K562 (cell line): ENCODE measurements at regions not wholly inside any gene's neighbourhood (a gene's known extent, or its start where the extent isn't known, plus 50 kb on each side); places are given as distances from the start of the nearest gene placed in this dataset.

ENCODE experiments used
- ATAC-seq: fragments of 200-7000 bp; cut with Tn5 transposase; 3 replicates; pipeline ENCODE4 v1.9.1; 2020; ENCODE audit warnings: moderate library complexity
- BruUV-seq: library from RNA; stranded (reverse); fragments of 400-500 nt; replicated peaks from 2 replicates; lab custom pipeline; 2021; lab: Mats Ljungman, UMichigan
- CTCF ChIA-PET: fragments of 300-600 bp; formaldehyde crosslinking; extraction: SDS; loops from one replicate; lab custom pipeline; 2021; ENCODE audit warnings: low intra/inter-chr PET ratio; lab: Yijun Ruan, JAX
- POLR2A ChIA-PET: fragments of 300-600, 350-650 bp; sonication (Branson Sonifier 250); formaldehyde crosslinking; extraction: SDS; loops from one replicate; lab custom pipeline; 2021; ENCODE audit warnings: antibody characterized with exemption, inconsistent platforms; lab: Yijun Ruan, JAX
- DNase-seq, 4 experiments: peaks; one replicate each; pipeline versions ENCODE4 v3.0.0 to v3.0.0-alpha.2; 2011 to 2018; ENCODE audit warnings: low spot score in 3 of 4, mixed read lengths in 3 of 4; ENCODE audit errors: extremely low read depth in 1 of 4
- FAIRE-seq: peaks from 2 replicates; lab custom pipeline; 2011; peaks lifted over from hg19 to GRCh38; lab: Jason Lieb, UNC
- H2AFZ ChIP-seq: 2 replicates; pipeline ENCODE4 v1.6.0; 2011; ENCODE audit warnings: low read depth, low read length, control low read depth, inconsistent platforms
- H3K27ac ChIP-seq: fragments of 200-600 bp; 3 replicates; pipeline ENCODE4 v1.8.0; 2011; ENCODE audit warnings: low read depth, mild to moderate bottlenecking, control low read depth, inconsistent platforms, low read length, moderate library complexity, mixed read lengths; ENCODE audit errors: extremely low read depth
- H3K27me3 ChIP-seq, 2 experiments: fragments of 300-600 bp in 1 of 2; 2 replicates in 1 of 2; 3 replicates in 1 of 2; pipeline versions ENCODE4 v1.6.0 to v1.8.0; 2011; ENCODE audit warnings: inconsistent platforms in 2 of 2, low read length in 2 of 2, mild to moderate bottlenecking in 1 of 2, mixed read lengths in 1 of 2, moderate library complexity in 1 of 2; ENCODE audit not compliant: control insufficient read depth in 2 of 2, insufficient read depth in 2 of 2
- H3K36me3 ChIP-seq: fragments of 300-600 bp; 3 replicates; pipeline ENCODE4 v1.8.0; 2011; ENCODE audit warnings: mild to moderate bottlenecking, low read length, inconsistent platforms; ENCODE audit not compliant: control insufficient read depth, insufficient read depth
- H3K4me1 ChIP-seq, 2 experiments: fragments of 200-600 bp in 1 of 2; replicated peaks in 1 of 2; 2 replicates in 1 of 2; 3 replicates in 1 of 2; pipeline versions ENCODE4 v1.5.1 to v1.8.0; 2011; ENCODE audit warnings: inconsistent platforms in 2 of 2, low read length in 2 of 2, mild to moderate bottlenecking in 1 of 2, mixed read lengths in 1 of 2, moderate library complexity in 1 of 2; ENCODE audit not compliant: control insufficient read depth in 2 of 2, insufficient read depth in 2 of 2
- H3K4me2 ChIP-seq: 2 replicates; pipeline ENCODE4 v1.6.1; 2011; ENCODE audit warnings: low read length, control low read depth, inconsistent platforms, mixed read lengths; ENCODE audit not compliant: insufficient read depth
- H3K4me3 ChIP-seq: fragments of 200-600 bp; sonication (generic), shearing (Covaris generic); 2 replicates; pipeline ENCODE4 v1.5.1; 2016; ENCODE audit warnings: control low read depth, inconsistent platforms
- H3K79me2 ChIP-seq: fragments of 200-600 bp; 3 replicates; pipeline ENCODE4 v1.8.0; 2011; ENCODE audit warnings: low read length, inconsistent platforms; ENCODE audit not compliant: control insufficient read depth, insufficient read depth
- H3K9ac ChIP-seq, 2 experiments: 2 replicates each; pipeline versions ENCODE4 v1.6.0 to v1.6.1; 2011; ENCODE audit warnings: low read depth in 2 of 2, low read length in 2 of 2, control low read depth in 1 of 2, inconsistent platforms in 1 of 2, mild to moderate bottlenecking in 1 of 2, mixed read lengths in 1 of 2; ENCODE audit not compliant: insufficient read depth in 1 of 2
- H3K9me1 ChIP-seq: one replicate; pipeline ENCODE4 v1.6.0; 2011; ENCODE audit warnings: inconsistent platforms, mild to moderate bottlenecking, low read length, moderate library complexity; ENCODE audit not compliant: control insufficient read depth, insufficient read depth
- H3K9me3 ChIP-seq: replicated peaks from 2 replicates; pipeline ENCODE4 v1.5.1; 2011; ENCODE audit warnings: low read depth, low read length, inconsistent platforms; ENCODE audit not compliant: control insufficient read depth, insufficient read depth
- H4K20me1 ChIP-seq: replicated peaks from 2 replicates; pipeline ENCODE4 v1.6.1; 2011; ENCODE audit warnings: low read length, inconsistent platforms, mixed read lengths; ENCODE audit not compliant: control insufficient read depth, insufficient read depth
- ATF7 ChIP-seq: fragments of 450-650 bp; IDR thresholded peaks from 2 replicates; pipeline ENCODE4 v1.7.1; 2014; ENCODE audit warnings: mild to moderate bottlenecking, moderate library complexity
- CREM ChIP-seq: IDR thresholded peaks from 2 replicates; pipeline ENCODE4 v1.6.1; 2014; ENCODE audit warnings: antibody characterized with exemption, low read depth
- EP300 ChIP-seq: IDR thresholded peaks from 2 replicates; pipeline ENCODE4 v1.6.1; 2012; ENCODE audit warnings: low read length, improper control_type of control experiment
- FOXA1 ChIP-seq: fragments of 450-650 bp; IDR thresholded peaks from 2 replicates; pipeline ENCODE4 v1.6.1; 2016; ENCODE audit warnings: mild to moderate bottlenecking, borderline replicate concordance
- HSF4 ChIP-seq: fragments of 250-450 bp; sonication (Bioruptor Pico); IDR thresholded peaks from 2 replicates; pipeline ENCODE4 v2.1.2; 2022; ENCODE audit warnings: mild to moderate bottlenecking, moderate library complexity, borderline replicate concordance
- L3MBTL2 ChIP-seq: fragments of 450-650 bp; IDR thresholded peaks from 2 replicates; pipeline ENCODE4 v1.6.1; 2016; ENCODE audit warnings: mild to moderate bottlenecking, moderate library complexity
- MAFK ChIP-seq: IDR thresholded peaks from 2 replicates; pipeline ENCODE4 v1.6.1; 2011; ENCODE audit warnings: low read length, improper control_type of control experiment
- MECOM ChIP-seq: fragments of 250-450 bp; sonication (Bioruptor Pico); IDR thresholded peaks from 2 replicates; pipeline ENCODE4 v1.8.0; 2022; ENCODE audit warnings: inconsistent platforms
- PCBP2 ChIP-seq: fragments of 200-400 bp; formaldehyde crosslinking; IDR thresholded peaks from 2 replicates; pipeline ENCODE4 v1.6.1; 2018; ENCODE audit warnings: low read length, low read depth, mild to moderate bottlenecking, moderate library complexity; ENCODE audit not compliant: poor library complexity, severe bottlenecking
- PHB ChIP-seq: fragments of 250-450 bp; sonication (Bioruptor Pico); IDR thresholded peaks from 2 replicates; pipeline ENCODE4 v1.5.0; 2021
- RAD21 ChIP-seq, 2 experiments: fragments of 250-450 bp in 1 of 2; fragments of 450-650 bp in 1 of 2; sonication (Bioruptor Pico) in 1 of 2; formaldehyde crosslinking in 1 of 2; IDR thresholded peaks in 1 of 2; conservative IDR thresholded peaks in 1 of 2; 2 replicates each; pipeline versions ENCODE4 v1.4.0 to v1.8.0; 2020 to 2022; ENCODE audit warnings: mild to moderate bottlenecking in 2 of 2, moderate library complexity in 1 of 2
- REST ChIP-seq, 2 experiments: fragments of 450-650 bp; formaldehyde crosslinking in 1 of 2; IDR thresholded peaks; 2 replicates each; pipeline versions ENCODE4 v1.4.0 to v1.6.1; 2014 to 2020; ENCODE audit warnings: mild to moderate bottlenecking in 2 of 2, borderline replicate concordance in 1 of 2, low read depth in 1 of 2
- SMARCE1 ChIP-seq: fragments of 450-650 bp; IDR thresholded peaks from 2 replicates; pipeline ENCODE4 v1.7.1; 2016; ENCODE audit warnings: mild to moderate bottlenecking
- SNRNP70 ChIP-seq: fragments of 200-400 bp; formaldehyde crosslinking; optimal IDR thresholded peaks from 2 replicates; pipeline ENCODE3; 2017; ENCODE audit warnings: low read depth, low read length
- TARDBP ChIP-seq: fragments of 450-650 bp; IDR thresholded peaks from 2 replicates; pipeline ENCODE4 v1.6.1; 2016
- TRIM24 ChIP-seq, 2 experiments: fragments of 450-650 bp; IDR thresholded peaks; 2 replicates each; pipeline ENCODE4 v1.6.1; 2016
- WGBS: fragments of 100-300 bp; shearing (Covaris generic); methylation state at CpG from one replicate; pipeline ENCODE4 v1.1.6; 2016; ENCODE audit warnings: low coverage, mixed read lengths; ENCODE audit not compliant: insufficient coverage; ENCODE audit errors: missing lambda C conversion rate; 5-methylcytosine and 5-hydroxymethylcytosine counted together
- in situ Hi-C: fragments of 300-500 bp; cut with MboI; formaldehyde crosslinking; loops from 4 replicates; pipeline ENCODE4 v1.15.0; 2018; ENCODE audit warnings: inconsistent platforms, mixed read lengths
- intact Hi-C: fragments of 100-400 bp; cut with micrococcal nuclease; formaldehyde crosslinking; loops from 2 replicates; pipeline ENCODE4 v1.14.2; 2022
- TF ChIP-seq, protein P1 (sequence below): sonication (generic); formaldehyde crosslinking; IDR thresholded peaks from 2 replicates; pipeline ENCODE4 v1.8.0; 2022; ENCODE audit warnings: mild to moderate bottlenecking, missing genetic modification reagents

DNA sequence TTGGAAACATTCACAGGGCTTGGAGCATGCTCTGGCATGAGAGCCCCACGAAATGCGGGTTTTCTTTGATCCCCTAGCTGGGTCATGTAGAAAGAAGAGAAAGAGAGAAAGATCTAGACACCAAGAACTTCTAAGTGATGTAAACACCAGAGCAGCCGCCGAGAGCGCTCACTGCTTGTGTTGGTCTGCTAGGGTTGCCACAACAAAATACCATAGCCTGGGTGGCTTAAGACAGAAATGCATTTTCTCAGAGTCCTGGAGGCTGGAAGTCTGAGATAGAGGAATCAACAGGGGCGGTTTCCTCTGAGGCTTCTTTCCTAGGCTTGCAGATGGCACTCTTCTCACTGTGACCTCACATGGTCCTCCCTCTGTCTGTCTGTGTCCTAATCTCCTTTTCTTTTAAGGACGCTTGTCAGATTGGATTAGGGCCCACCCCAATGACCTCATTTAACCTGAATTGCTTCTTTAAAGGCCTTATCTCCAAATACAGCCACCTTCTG lies 139.5 kb downstream of the CYLD start:
- H3K27me3 ChIP-seq = no peaks in the 10 kb centered on the region; a peak in 1 of 5 replicates
- DNase-seq = peak in 1 of 4 experiments; percentile 24
- H3K9ac ChIP-seq = no peak overlapping the region
- H3K4me2 ChIP-seq = 0 out of 2 replicates have a peak overlapping the region, but pooled peaks have one; percentile 4
- no peak overlapping the region for H2AFZ ChIP-seq
- intact Hi-C loops (loop anchor here (2.0 to 5.0 kb wide), 2 partner anchors 41 to 59 kb away; no protein-coding TSS in a partner anchor), in situ Hi-C loops (no loop called here)
- H3K79me2 ChIP-seq = no peaks in the 10 kb centered on the region
- no peak for FAIRE-seq
- H3K4me3 ChIP-seq = no peak overlapping the region
- no peaks in the 10 kb centered on the region for H3K36me3 ChIP-seq
- 0% methylated on average over 7 of the region's 7 CpGs for WGBS
- ChIA-PET POLR2A (no interaction called here), CTCF (no interaction called here)
- BruUV-seq = no TSS peak
- peak; percentile 45; the same call in 2 of the 3 replicates for ATAC-seq
- no peaks in the 10 kb centered on the region for H4K20me1 ChIP-seq
- no peaks in the 10 kb centered on the region for H3K9me1 ChIP-seq
- no peak overlapping the region for H3K27ac ChIP-seq
- H3K4me1 ChIP-seq = peaks cover 0 to 3% of the 10 kb centered on the region in 2 experiments; a peak in 2 of 5 replicates
- H3K9me3 ChIP-seq = no peaks in the 10 kb centered on the region
- TF ChIP-seq SNRNP70 (no peak), CREM (no peak), RAD21 (CRISPR knock-in tag; conservative IDR thresholded peaks at IDR 0.05 in 1 of 2, IDR thresholded peaks at IDR 0.05 in 1 of 2) (no peak), MAFK (no peak), SMARCE1 (no peak), HSF4 (CRISPR knock-in tag) (no peak), L3MBTL2 (no peak), MECOM (CRISPR knock-in tag) (no peak), FOXA1 (no peak), TARDBP (no peak), ATF7 (peak; percentile 81), PHB (CRISPR knock-in tag) (no peak), EP300 (peak; percentile 54; the same call in 1 of the 2 replicates), PCBP2 (no peak), REST (IDR thresholded peaks at IDR 0.05; ENCODE audit: borderline replicate concordance) (no peak), REST (CRISPR knock-in tag; IDR thresholded peaks at IDR 0.05; ENCODE audit: low read depth) (no peak), TRIM24 (IDR thresholded peaks at IDR 0.05) (no peak)
- TF ChIP-seq, protein P1, sequence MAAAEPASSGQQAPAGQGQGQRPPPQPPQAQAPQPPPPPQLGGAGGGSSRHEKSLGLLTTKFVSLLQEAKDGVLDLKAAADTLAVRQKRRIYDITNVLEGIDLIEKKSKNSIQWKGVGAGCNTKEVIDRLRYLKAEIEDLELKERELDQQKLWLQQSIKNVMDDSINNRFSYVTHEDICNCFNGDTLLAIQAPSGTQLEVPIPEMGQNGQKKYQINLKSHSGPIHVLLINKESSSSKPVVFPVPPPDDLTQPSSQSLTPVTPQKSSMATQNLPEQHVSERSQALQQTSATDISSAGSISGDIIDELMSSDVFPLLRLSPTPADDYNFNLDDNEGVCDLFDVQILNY (CRISPR knock-in tag) = no peak
